DOHH2 (cell line): ENCODE measurements at regions not wholly inside any gene's neighbourhood (a gene's known extent, or its start where the extent isn't known, plus 50 kb on each side); places are given as distances from the start of the nearest gene placed in this dataset.

Experiments
- CTCF ChIP-seq: fragments of 200-600 bp; sonication (generic); IDR thresholded peaks from one replicate; pipeline ENCODE4 v1.5.1; 2014; ENCODE audit warnings: antibody characterized with exemption, mild to moderate bottlenecking, low read depth, low read length; ENCODE audit not compliant: poor library complexity, severe bottlenecking
- EZH2phosphoT487 ChIP-seq: fragments of 200-600 bp; sonication (generic); IDR thresholded peaks from 2 replicates; pipeline ENCODE4 v1.6.1; 2017; ENCODE audit warnings: borderline replicate concordance, mild to moderate bottlenecking, antibody characterized with exemption, low read length, moderate library complexity, mixed read lengths

- TF ChIP-seq CTCF (no peak), EZH2phosphoT487 (no peak)
Observed at GRCh38 chr14:84927096-84927827, 602.7 kb upstream of the FLRT2 start.
